ENCODE measurements at regions not wholly inside any gene's neighbourhood (a gene's known extent, or its start where the extent isn't known, plus 50 kb on each side); places are given as distances from the start of the nearest gene placed in this dataset.

DNA sequence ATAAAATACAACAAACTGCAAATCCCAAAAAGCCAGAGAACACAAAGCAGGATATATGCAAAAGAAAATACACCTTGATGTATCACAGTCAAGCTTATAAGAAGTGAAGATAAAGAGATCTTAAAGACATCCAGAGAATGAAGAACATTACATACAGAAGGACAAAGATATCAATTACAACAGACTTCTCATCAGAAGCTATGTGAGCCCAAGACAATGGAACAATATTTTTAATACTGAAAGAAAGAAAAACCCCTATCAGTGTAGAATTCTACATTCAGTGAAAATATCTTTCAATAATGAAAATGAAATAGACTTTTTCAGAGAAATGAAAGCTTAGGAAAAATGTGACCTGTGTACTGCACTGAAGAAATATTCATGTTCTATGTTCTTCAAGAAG is 104.5 kb upstream of the PHACTR3 start:
- TF ChIP-seq POLR2A (IDR thresholded peaks at IDR 0.05), result no peak
- TF ChIP-seq, protein P1, sequence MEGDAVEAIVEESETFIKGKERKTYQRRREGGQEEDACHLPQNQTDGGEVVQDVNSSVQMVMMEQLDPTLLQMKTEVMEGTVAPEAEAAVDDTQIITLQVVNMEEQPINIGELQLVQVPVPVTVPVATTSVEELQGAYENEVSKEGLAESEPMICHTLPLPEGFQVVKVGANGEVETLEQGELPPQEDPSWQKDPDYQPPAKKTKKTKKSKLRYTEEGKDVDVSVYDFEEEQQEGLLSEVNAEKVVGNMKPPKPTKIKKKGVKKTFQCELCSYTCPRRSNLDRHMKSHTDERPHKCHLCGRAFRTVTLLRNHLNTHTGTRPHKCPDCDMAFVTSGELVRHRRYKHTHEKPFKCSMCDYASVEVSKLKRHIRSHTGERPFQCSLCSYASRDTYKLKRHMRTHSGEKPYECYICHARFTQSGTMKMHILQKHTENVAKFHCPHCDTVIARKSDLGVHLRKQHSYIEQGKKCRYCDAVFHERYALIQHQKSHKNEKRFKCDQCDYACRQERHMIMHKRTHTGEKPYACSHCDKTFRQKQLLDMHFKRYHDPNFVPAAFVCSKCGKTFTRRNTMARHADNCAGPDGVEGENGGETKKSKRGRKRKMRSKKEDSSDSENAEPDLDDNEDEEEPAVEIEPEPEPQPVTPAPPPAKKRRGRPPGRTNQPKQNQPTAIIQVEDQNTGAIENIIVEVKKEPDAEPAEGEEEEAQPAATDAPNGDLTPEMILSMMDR (IDR thresholded peaks at IDR 0.05), result no peak

DNA sequence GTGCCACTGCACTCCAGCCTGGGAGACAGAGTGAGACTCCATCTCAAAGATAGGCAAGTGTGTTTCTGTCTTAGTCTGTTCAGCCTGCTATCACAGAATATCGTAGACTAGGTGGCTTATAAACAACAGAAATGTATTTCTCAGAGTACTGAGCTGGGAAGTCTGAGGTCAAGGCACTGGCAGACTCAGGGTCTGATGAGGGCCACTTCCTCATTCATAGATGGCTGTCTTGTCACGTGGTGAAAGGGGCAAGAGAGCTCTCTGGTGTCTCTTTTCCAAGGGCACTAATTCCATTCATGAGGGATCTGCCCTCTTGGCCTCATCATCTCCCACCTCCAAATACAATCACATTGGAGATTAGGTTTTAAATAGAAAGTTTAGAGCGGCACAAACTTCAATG is 95.6 kb upstream of the PHACTR3 start:
- no peak for DNase-seq
- no peak overlapping the region for H3K27ac ChIP-seq
- no peak overlapping the region for H3K4me3 ChIP-seq
- TF ChIP-seq, protein P1 (IDR thresholded peaks at IDR 0.05), result no peak
- TF ChIP-seq POLR2A (IDR thresholded peaks at IDR 0.05), result no peak
- H3K27me3 ChIP-seq, result peaks cover 0 to 1% of the 10 kb centered on the region in 2 donors
- no peaks in the 10 kb centered on the region for H3K36me3 ChIP-seq
- no peaks in the 10 kb centered on the region for H3K4me1 ChIP-seq
- intact Hi-C loops (cut with DNase I; ENCODE audit: low total_unique reads), result no loop called here
- no peaks in the 10 kb centered on the region for H3K9me3 ChIP-seq

More for the DNA sequence above, 104.5 kb upstream of the PHACTR3 start:
- H3K36me3 ChIP-seq, result no peaks in the 10 kb centered on the region
- H3K27ac ChIP-seq, result no peak overlapping the region
- DNase-seq, result no peak
- no peak overlapping the region for H3K4me3 ChIP-seq
- intact Hi-C loops (cut with DNase I; ENCODE audit: low total_unique reads), result no loop called here
- no peaks in the 10 kb centered on the region for H3K27me3 ChIP-seq
- H3K4me1 ChIP-seq, result no peaks in the 10 kb centered on the region
- no peaks in the 10 kb centered on the region for H3K9me3 ChIP-seq

DNA sequence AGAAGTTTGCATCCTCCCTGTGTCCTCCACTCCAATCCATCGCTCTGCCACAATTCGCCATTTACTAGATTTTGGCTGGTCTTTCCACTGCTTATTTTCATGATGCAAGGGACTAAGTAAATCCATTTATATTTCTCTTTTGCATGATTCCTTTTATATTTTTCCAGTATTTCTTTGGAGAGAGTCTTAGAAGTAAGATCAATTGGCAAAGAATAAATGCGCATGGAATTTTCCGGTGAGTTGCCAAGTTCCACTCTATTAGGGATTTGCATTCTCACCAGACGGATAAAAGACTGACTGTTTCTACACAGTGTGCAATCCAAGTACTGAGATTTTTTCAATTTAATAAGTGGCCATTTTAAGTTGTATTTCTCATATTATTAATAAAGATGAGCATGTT is 91.7 kb upstream of the PHACTR3 start:
- no peak for TF ChIP-seq POLR2A (IDR thresholded peaks at IDR 0.05)
- TF ChIP-seq, protein P1 (IDR thresholded peaks at IDR 0.05), result no peak
- no peak for DNase-seq
- H3K4me1 ChIP-seq, result no peaks in the 10 kb centered on the region

DNA sequence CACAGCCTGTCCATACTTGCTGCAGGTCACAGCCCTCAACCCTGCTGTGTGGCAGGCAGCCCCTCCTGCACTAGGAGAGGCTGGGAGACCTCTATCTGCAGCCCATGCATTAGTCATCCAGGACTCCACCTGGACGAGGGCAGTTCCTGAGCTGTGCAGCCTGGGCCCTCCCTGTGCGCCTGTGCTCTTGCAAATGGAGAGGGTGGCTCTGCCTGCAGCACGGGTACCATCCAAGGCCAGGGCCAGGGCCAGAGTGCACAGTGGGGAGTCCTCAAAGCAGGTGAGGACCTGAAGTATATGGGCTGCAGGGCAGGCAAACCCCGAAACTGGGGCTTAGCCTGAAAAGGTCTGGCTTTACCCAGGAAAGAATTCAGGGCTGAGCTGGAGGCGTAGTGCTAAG is 89.8 kb upstream of the PHACTR3 start:
- Histone ChIP-seq H3K4me1 (no peaks in the 10 kb centered on the region), H3K27ac (no peak overlapping the region), H3K4me3 (no peak overlapping the region), H3K27me3 (peaks cover 0 to 11% of the 10 kb centered on the region in 2 donors), H3K36me3 (no peaks in the 10 kb centered on the region), H3K9me3 (no peaks in the 10 kb centered on the region)
- TF ChIP-seq, protein P1 (IDR thresholded peaks at IDR 0.05), result no peak
- TF ChIP-seq POLR2A (IDR thresholded peaks at IDR 0.05), result no peak
- no peak for DNase-seq
- intact Hi-C loops (cut with DNase I; ENCODE audit: low total_unique reads), result no loop called here

More for the DNA sequence above, 91.7 kb upstream of the PHACTR3 start:
- no peaks in the 10 kb centered on the region for H3K9me3 ChIP-seq
- H3K27ac ChIP-seq, result no peak overlapping the region
- intact Hi-C loops (cut with DNase I; ENCODE audit: low total_unique reads), result no loop called here
- no peaks in the 10 kb centered on the region for H3K36me3 ChIP-seq
- peaks cover 0 to 11% of the 10 kb centered on the region in 2 donors for H3K27me3 ChIP-seq
- no peak overlapping the region for H3K4me3 ChIP-seq

DNA sequence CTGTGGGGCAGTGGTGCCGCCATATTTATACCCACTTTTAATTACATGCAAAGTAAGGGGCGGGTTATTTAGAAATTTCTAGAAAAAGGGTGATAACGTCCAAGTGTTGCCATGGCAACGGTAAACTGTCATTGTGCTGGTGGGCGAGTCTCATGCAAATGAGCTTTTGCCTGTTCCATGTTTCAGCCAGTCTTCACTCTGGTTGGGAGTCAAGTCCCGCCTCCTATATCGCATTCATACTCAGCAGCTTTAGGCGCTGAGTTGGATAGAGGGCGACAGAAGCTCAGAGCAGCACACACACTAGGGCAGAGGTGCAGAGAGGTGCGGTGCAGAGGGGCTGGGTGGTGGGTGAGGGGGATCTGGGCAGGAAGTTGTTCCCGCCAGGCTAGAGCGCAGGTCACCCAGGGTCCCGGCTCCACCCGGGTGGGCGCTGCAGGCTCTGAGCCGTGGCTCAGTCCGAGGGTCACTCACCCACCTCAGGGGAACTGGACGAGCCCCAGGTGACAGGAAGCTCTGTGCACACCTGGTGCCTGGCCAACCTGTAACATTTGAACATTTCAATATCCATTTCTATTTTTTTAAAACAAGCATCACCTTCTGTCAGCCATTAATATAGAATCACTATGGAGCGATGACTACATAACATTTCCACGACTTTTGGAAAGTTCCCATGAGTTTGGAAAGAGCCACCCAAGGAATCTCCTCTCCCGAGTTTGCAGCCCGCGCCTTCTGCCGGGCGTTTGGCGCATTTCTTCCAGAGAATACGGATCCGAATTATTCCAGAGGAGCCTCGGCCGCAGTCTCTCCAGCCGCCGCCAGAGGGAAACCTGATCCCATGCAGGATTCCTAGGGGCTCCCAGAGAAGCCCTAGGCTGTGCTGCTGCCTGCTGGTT is 89.1 kb upstream of the PHACTR3 start:
- intact Hi-C loops (cut with DNase I; ENCODE audit: low total_unique reads), result no loop called here
- DNase-seq, result peak in 1 of 2 donors; percentile 45
- Histone ChIP-seq H3K4me1 (no peaks in the 10 kb centered on the region), H3K4me3 (no peak overlapping the region), H3K36me3 (no peaks in the 10 kb centered on the region), H3K9me3 (no peaks in the 10 kb centered on the region), H3K27ac (no peak overlapping the region), H3K27me3 (peaks cover 0 to 11% of the 10 kb centered on the region in 2 donors)
- TF ChIP-seq, protein P1 (IDR thresholded peaks at IDR 0.05), result peak; percentile 48 to 67 (median 54)
- TF ChIP-seq POLR2A (IDR thresholded peaks at IDR 0.05), result no peak
